ENCODE measurements at regions not wholly inside any gene's neighbourhood (a gene's known extent, or its start where the extent isn't known, plus 50 kb on each side); places are given as distances from the start of the nearest gene placed in this dataset.
A peak's percentile ranks its signal among the peaks of the same experiment; 100 is the strongest.

DNA sequence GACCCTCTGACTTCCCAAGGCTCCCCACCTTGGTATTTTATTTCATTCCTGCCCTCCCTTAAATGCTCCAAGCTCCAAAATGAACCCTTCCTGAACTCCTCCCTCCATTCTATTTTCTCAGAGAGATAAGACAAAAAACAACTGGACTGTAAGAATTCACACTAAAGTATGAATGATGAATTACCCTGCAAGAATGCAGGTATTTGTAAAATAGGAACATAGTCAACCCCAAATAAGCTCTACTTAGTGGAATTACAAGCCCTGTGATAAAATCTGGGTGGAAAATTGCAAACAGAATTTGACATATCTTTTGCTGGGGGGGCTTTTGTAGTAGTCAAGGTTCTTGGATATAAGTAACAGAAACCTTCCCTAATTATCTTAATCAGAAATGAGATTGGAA, 67.8 kb upstream of the GJA8 start:
- no peak overlapping the region for H3K27ac Mint-ChIP-seq

GRCh38 chr1:147837129-147837963, 65.2 kb upstream of the GJA8 start:
- no peaks in the 10 kb centered on the region for H3K9me3 ChIP-seq (ENCODE audit: low read depth)
- peaks cover 10% of the 10 kb centered on the region for H3F3A ChIP-seq (ENCODE audit: low read depth)
- peaks cover 19% of the 10 kb centered on the region for H3K4me1 ChIP-seq
- no peak overlapping the region for H3K9ac ChIP-seq
- DNase-seq (ENCODE audit: low spot score), result peak; percentile 15
- peak overlapping the region; percentile 36 for H3K4me2 ChIP-seq
- Mint-ChIP-seq H3K27ac (no peak overlapping the region), H3K36me3 (no peaks in the 10 kb centered on the region), H3K4me1 (peaks cover 23% of the 10 kb centered on the region), H3K27me3 (ENCODE audit: insufficient read depth, low read depth) (no peaks in the 10 kb centered on the region), H3K4me3 (no peak overlapping the region), H3K9me3 (peaks cover 5% of the 10 kb centered on the region)
- H3K27ac ChIP-seq, result no peak overlapping the region
- H2AFZ ChIP-seq (replicated peaks), result no peak overlapping the region
- H3K79me2 ChIP-seq (ENCODE audit: low read depth), result no peaks in the 10 kb centered on the region
- peaks cover 63% of the 10 kb centered on the region for H3K27me3 ChIP-seq
- TF ChIP-seq CTCF (IDR thresholded peaks at IDR 0.05) (no peak), EZH2phosphoT487 (IDR thresholded peaks at IDR 0.05) (no peak), EZH2 (IDR thresholded peaks at IDR 0.05) (no peak)
- H3K4me3 ChIP-seq, result no peak overlapping the region
- H3K36me3 ChIP-seq, result no peaks in the 10 kb centered on the region
- H4K20me1 ChIP-seq (ENCODE audit: low read depth), result no peaks in the 10 kb centered on the region

More for the DNA sequence above, 67.8 kb upstream of the GJA8 start:
- H3K36me3 Mint-ChIP-seq, result no peaks in the 10 kb centered on the region
- no peak overlapping the region for H3K27ac ChIP-seq
- no peak overlapping the region for H3K4me2 ChIP-seq
- peaks cover 86% of the 10 kb centered on the region for H3K27me3 ChIP-seq
- H3K9ac ChIP-seq, result no peak overlapping the region
- H3K27me3 Mint-ChIP-seq (ENCODE audit: insufficient read depth, low read depth), result no peaks in the 10 kb centered on the region
- no peaks in the 10 kb centered on the region for H4K20me1 ChIP-seq (ENCODE audit: low read depth)
- no peak overlapping the region for H3K4me3 ChIP-seq
- no peak overlapping the region for H3K4me3 Mint-ChIP-seq
- no peaks in the 10 kb centered on the region for H3K9me3 ChIP-seq (ENCODE audit: low read depth)
- peaks cover 10% of the 10 kb centered on the region for H3F3A ChIP-seq (ENCODE audit: low read depth)
- no peaks in the 10 kb centered on the region for H3K36me3 ChIP-seq
- no peaks in the 10 kb centered on the region for H3K79me2 ChIP-seq (ENCODE audit: low read depth)
- no peak overlapping the region for H2AFZ ChIP-seq (replicated peaks)
- H3K4me1 Mint-ChIP-seq, result peaks cover 23% of the 10 kb centered on the region
- peaks cover 19% of the 10 kb centered on the region for H3K4me1 ChIP-seq
- peaks cover 16% of the 10 kb centered on the region for H3K9me3 Mint-ChIP-seq
- DNase-seq (ENCODE audit: low spot score), result no peak
- no peak for TF ChIP-seq CTCF (IDR thresholded peaks at IDR 0.05)
- no peak for TF ChIP-seq EZH2phosphoT487 (IDR thresholded peaks at IDR 0.05)
- no peak for TF ChIP-seq EZH2 (IDR thresholded peaks at IDR 0.05)

DNA sequence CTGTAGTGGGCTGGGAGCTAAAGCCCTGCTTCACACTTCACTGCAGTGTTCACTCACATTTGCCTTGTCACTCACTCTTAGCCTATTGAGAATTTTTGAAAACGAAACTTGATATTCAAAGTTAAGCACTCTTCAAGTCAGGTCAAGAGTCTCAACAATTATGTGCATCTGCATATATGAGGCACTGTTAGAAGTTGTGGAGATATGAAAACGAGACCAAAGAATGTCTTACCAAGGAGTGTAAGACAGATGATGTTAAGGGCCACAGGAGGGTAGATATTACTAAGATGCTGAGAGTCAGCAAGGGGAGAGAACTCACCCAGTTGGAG, 64.7 kb upstream of the GJA8 start:
- Histone ChIP-seq H3K27ac (no peak overlapping the region), H3K4me1 (peaks cover 18% of the 10 kb centered on the region), H3F3A (ENCODE audit: low read depth) (peaks cover 10% of the 10 kb centered on the region), H2AFZ (replicated peaks) (no peak overlapping the region), H3K9ac (no peak overlapping the region), H3K36me3 (no peaks in the 10 kb centered on the region), H3K4me2 (no peak overlapping the region), H3K4me3 (no peak overlapping the region), H4K20me1 (ENCODE audit: low read depth) (no peaks in the 10 kb centered on the region), H3K27me3 (peaks cover 57% of the 10 kb centered on the region), H3K9me3 (ENCODE audit: low read depth) (no peaks in the 10 kb centered on the region), H3K79me2 (ENCODE audit: low read depth) (no peaks in the 10 kb centered on the region)
- peaks cover 20% of the 10 kb centered on the region for H3K4me1 Mint-ChIP-seq
- TF ChIP-seq EZH2phosphoT487 (IDR thresholded peaks at IDR 0.05) (no peak), EZH2 (IDR thresholded peaks at IDR 0.05) (no peak)
- peaks cover 3% of the 10 kb centered on the region for H3K27me3 Mint-ChIP-seq (ENCODE audit: insufficient read depth, low read depth)
- no peak for DNase-seq (ENCODE audit: low spot score)
- no peaks in the 10 kb centered on the region for H3K36me3 Mint-ChIP-seq
- no peak overlapping the region for H3K4me3 Mint-ChIP-seq
- no peak overlapping the region for H3K27ac Mint-ChIP-seq
- H3K9me3 Mint-ChIP-seq, result no peaks in the 10 kb centered on the region

DNA sequence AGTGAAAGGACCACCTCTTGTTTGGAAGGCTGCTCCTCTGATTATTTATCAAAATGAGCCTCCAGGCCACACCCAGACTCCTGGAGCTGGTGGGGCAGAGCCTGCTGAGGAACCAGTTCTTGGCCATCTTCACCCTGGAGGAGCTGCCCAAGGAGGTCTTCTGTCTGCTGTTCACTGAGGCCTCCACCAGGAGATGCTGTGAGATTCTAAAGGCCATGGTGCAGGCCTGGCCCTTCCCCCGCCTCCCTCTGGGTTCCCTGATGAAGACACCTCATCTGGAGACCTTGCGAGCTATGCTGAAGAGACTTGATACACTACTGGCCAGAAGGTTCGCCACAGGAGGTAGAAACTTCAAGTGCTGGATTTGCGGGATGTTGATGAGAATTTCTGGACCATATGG, 61.7 kb upstream of the GJA8 start:
- peaks cover 4% of the 10 kb centered on the region for H3K27me3 Mint-ChIP-seq (ENCODE audit: insufficient read depth, low read depth)
- H3K4me3 Mint-ChIP-seq, result no peak overlapping the region
- no peak overlapping the region for H3K27ac ChIP-seq

More for the DNA sequence above, 61.7 kb upstream of the GJA8 start:
- H3K36me3 Mint-ChIP-seq, result no peaks in the 10 kb centered on the region
- Histone ChIP-seq H4K20me1 (ENCODE audit: low read depth) (no peaks in the 10 kb centered on the region), H3K4me3 (no peak overlapping the region), H3F3A (ENCODE audit: low read depth) (no peaks in the 10 kb centered on the region), H3K9ac (no peak overlapping the region), H3K36me3 (no peaks in the 10 kb centered on the region), H3K27me3 (peaks cover 27% of the 10 kb centered on the region), H2AFZ (replicated peaks) (no peak overlapping the region), H3K4me1 (peaks cover 6% of the 10 kb centered on the region), H3K9me3 (ENCODE audit: low read depth) (no peaks in the 10 kb centered on the region), H3K4me2 (no peak overlapping the region), H3K79me2 (ENCODE audit: low read depth) (no peaks in the 10 kb centered on the region)
- H3K4me1 Mint-ChIP-seq, result peaks cover 6% of the 10 kb centered on the region
- TF ChIP-seq CTCF (IDR thresholded peaks at IDR 0.05), result no peak
- no peak for TF ChIP-seq EZH2phosphoT487 (IDR thresholded peaks at IDR 0.05)
- TF ChIP-seq EZH2 (IDR thresholded peaks at IDR 0.05), result no peak
- no peak for DNase-seq (ENCODE audit: low spot score)
- H3K9me3 Mint-ChIP-seq, result no peaks in the 10 kb centered on the region
- H3K27ac Mint-ChIP-seq, result no peak overlapping the region

All from neural progenitor cell (in vitro differentiated cells).